HG02973 (cell line): ENCODE measurements at regions not wholly inside any gene's neighbourhood (a gene's known extent, or its start where the extent isn't known, plus 50 kb on each side); places are given as distances from the start of the nearest gene placed in this dataset.

Experiments
- ATAC-seq: cut with Tn5 transposase; IDR thresholded peaks from one replicate; pipeline ENCODE4 v1.9.1; 2021; ENCODE audit warnings: moderate library complexity; ENCODE audit not compliant: unreplicated experiment

- no peak for ATAC-seq
Measured at GRCh38 chr16:51755039-51755501, 604.0 kb upstream of the SALL1 start.

DNA sequence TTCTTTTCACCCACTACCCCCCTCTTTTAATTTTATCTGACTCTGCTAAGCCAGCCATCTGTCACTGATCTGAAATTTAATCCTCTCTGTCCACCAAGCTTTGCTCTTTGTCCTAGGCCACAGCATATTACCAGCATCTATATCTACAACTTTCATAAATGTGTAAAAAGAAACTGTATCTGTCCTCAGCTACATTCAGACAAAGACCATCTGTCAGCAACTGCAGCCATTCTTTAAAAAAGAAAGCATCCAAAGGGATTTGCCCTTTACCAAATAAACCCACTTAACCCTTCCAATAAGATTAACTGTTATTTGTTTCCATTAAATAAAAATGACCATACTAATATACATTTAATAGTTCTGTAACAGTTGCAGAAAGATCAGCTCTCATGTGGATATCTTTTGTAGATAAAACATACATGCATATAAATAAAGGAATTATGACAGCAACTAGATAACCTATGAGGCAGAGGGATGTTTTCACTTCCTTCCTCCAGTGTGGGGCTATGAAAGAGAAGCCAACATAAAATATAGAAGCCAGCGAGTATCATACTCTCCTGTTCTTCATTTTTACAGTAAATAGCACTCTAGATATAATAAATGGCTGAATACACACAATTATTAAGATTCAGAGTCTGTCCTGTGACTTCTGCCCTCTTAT, 602.5 kb upstream of the SALL1 start:
- ATAC-seq: no peak

- ATAC-seq: no peak
Measured at GRCh38 chr16:51752438-51752995, 601.4 kb upstream of the SALL1 start.

DNA sequence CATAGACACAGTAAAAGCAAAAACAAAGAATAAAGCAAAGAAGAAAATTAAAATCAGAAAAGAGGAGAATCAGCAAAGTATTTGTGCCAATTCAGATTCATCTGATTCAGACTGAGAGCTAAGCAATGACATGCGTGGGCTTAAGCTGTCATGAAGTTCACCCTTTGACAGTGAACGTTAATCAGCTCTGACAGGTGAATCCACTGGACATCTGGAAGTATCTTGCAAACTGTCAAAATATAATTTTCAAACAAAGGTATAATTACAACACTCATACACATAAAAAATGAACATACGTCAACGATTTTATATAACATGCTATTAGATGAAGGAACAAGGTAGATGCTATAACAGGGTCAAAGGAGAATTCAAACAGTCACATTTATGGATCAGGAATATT, 596.3 kb upstream of the SALL1 start:
- ATAC-seq: no peak

GRCh38 chr16:51734220-51734619, 583.1 kb upstream of the SALL1 start:
- no peak for ATAC-seq

DNA sequence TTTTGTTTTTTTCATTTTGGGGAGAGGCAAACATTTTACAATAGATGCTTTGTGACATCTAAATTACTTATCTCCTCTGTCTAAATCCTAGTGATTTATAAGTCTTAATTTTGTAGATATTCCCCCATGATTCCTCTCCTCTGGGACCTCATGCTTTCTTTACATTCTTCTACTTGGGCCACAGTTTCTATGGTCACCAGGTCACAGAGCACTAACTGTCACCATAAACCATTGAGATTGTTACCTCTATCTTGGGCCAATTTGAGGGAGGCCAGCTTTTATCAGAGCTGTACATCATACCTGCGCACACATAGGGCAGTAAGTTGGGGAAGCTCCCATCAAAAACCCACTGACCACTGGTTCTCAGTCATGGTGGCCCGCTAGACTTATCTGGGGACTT, 582.1 kb upstream of the SALL1 start:
- no peak for ATAC-seq

- no peak for ATAC-seq
Measured at GRCh38 chr16:51731160-51731559, 580.1 kb upstream of the SALL1 start.

- ATAC-seq: no peak
Measured at GRCh38 chr16:51723036-51723724, 572.1 kb upstream of the SALL1 start.

DNA sequence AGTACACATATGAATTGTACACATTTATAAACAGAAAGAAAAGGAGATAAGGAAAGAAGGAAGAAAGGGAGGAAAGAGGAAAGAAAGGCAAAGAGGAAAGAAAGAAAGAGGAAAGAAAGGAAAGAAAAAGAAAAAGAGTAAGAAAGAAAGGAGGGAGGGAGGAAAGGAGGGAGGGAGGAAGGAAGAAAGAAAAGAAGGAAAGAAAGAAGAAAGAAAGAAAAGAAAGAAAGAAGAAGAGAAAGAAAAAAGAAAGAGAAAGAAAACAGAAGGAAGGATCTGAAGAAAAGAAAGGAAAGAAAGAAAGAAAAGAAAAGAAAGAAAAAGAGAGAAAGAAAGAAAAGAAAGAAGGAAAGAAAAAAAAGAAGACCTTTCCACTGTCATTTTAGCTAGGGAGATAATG, 571.4 kb upstream of the SALL1 start:
- ATAC-seq: no peak

- no peak for ATAC-seq
Measured at GRCh38 chr16:51719376-51719775, 568.3 kb upstream of the SALL1 start.

DNA sequence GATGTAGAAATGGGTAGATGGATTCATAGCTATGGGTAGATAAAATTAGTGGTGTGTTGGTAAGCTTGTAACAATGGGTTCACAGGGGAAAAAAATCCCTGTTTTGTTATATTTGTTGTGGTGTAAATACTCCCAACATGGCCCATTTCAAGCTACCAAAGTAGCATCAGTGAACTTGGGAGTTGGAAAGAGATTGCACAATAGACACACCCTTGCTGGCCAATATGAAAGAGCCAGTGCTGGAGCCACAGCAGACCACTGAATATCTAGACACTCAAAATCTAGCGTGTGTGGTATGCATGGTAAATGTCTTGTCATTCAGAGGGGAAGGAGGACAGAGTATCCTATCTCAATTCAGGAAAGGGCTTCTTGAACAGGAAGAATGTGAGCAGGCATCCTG, 565.1 kb upstream of the SALL1 start:
- no peak for ATAC-seq

DNA sequence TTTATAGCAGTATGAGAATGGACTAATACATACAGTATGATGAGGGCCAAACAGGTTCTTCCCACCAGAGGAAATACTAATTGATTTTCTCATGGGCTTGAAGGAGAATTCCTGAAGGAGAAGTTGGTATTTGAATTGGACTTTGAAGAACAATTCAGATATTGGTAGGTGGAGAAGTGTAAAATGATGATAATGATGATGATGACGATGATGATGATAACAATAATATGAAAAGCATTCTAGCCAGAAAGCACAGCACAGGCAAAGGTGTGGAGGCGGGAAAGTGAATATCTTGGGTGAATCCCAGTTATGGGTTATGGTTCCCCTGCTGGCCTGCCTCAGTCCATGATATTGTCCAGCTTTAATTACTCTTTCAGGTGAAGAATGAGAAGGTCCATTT, 562.4 kb upstream of the SALL1 start:
- no peak for ATAC-seq

DNA sequence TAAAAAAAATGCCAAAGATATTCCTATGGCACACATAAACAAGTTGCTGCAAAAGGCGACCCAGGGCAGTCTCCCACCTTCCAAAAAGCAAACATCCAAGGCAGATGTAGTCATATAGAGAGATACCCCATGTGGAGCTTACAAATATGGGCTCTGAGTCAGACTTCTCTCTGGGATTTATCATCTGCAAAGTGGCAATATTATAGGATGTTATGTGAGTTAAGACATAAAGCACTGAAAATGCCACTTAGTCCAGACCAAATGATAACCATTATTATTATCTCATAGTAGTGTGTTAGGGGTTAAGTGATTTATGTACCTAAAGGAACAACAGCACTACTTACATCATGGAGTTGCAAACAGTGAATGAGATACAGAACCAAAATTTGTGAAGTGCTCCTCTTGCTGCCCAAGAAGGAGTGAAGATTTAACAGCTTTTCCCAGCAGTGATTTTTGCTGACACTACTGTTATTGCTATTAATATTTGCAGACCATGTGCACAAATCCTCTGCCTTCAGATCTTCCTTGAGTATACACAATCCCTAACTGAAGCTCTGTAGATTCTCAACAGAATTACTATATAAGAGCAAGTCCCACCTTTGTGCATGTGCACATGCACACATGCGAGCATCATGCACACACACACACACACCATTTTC, 560.0 kb upstream of the SALL1 start:
- no peak for ATAC-seq

GRCh38 chr16:51710186-51710585, 559.1 kb upstream of the SALL1 start:
- ATAC-seq: no peak

DNA sequence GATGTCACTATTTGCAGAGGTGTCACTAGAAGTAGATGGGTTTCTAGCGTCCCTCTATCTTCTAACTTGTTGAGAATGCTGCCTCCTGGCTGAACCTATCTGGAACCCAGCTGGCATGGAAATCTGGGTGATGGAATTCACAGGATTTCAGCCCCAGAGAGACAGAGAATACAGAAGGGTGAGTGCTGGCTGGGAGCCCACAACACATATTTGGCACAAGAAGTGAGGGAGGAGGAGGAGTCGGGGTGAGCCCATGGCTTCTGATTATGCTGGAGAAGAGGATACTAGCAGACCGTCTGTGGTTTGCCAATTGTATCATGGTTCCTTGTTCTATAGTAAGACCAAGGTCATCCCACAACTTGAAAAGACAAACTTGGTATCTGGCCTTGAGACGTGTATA, 557.8 kb upstream of the SALL1 start:
- ATAC-seq: no peak

- no peak for ATAC-seq
Measured at GRCh38 chr16:51707666-51708065, 556.6 kb upstream of the SALL1 start.

- ATAC-seq: no peak
Measured at GRCh38 chr16:51705142-51705541, 554.1 kb upstream of the SALL1 start.

GRCh38 chr16:51701025-51701424, 550.0 kb upstream of the SALL1 start:
- ATAC-seq: no peak

DNA sequence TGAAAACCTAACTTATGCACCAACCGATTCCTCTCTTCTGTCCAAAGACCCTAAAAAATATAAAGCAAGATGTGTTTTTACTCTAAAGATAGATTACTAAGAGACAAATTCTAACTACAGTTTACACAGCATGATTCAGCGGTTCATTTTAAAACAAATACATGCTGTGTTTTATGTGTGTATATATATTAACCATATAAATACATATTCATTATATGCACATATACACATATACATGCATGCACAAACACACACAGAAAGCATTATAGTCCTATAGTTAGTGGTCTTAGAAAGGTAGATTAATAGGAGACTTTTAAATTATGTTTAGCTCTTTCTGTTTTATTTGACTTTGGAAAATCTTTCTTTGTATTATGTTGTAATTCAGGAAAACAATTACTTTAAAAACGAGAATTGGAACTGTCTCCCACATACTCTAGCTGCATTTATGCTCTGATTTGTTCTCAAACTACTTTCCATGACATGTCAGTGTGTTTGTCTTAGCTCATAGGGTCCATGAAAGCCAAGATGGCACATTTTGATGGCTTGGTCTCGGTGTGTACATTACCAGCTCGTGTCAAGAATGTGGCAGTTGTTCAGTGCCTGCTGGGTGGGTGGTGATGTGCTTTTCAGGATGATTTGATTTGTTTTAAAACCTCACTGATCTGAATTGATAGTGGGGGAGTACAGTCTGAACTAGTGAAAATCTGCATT, 548.8 kb upstream of the SALL1 start:
- no peak for ATAC-seq

DNA sequence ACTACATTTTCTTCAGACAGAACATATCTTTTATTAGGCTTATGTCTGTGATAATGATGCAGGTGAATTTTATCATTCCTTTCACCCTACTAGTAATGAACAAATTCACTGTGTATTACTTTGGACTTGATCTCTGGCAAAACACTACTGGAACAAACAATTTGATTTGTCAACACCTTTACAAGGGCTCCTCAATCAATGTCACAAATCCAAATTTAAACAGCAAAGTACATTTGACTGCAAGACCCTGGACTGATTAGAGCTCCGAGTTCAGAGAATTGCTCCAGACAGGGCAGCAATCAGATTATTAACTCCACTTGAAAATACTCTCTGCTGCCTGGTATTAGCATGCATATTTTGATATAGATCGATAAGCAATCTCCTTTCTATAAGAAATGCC, 547.6 kb upstream of the SALL1 start:
- no peak for ATAC-seq

- no peak for ATAC-seq
Measured at GRCh38 chr16:51697454-51697853, 546.4 kb upstream of the SALL1 start.
